Stimulated activated CD8-positive, alpha-beta memory T cell treated with anti-CD3 and anti-CD28 coated beads, Interleukin-2, amount 100 ng/mL, for 1 hour (primary cell): ENCODE measurements at regions not wholly inside any gene's neighbourhood (a gene's known extent, or its start where the extent isn't known, plus 50 kb on each side); places are given as distances from the start of the nearest gene placed in this dataset.
"Not testable (repeated sequence)": the region's sequence is repeated elsewhere in the genome, so short reads cannot be mapped to it uniquely, and the experiment has no call there.

Experiments used
- DNase-seq, 2 donors: peaks; one replicate each; pipeline ENCODE4 v3.0.0-alpha.2; 2020; ENCODE audit warnings: low read depth in 2 of 2

- DNase-seq = no peak
Observed at GRCh38 chr2:81403508-81403907, 1099.0 kb upstream of the LRRTM1 start.

DNA sequence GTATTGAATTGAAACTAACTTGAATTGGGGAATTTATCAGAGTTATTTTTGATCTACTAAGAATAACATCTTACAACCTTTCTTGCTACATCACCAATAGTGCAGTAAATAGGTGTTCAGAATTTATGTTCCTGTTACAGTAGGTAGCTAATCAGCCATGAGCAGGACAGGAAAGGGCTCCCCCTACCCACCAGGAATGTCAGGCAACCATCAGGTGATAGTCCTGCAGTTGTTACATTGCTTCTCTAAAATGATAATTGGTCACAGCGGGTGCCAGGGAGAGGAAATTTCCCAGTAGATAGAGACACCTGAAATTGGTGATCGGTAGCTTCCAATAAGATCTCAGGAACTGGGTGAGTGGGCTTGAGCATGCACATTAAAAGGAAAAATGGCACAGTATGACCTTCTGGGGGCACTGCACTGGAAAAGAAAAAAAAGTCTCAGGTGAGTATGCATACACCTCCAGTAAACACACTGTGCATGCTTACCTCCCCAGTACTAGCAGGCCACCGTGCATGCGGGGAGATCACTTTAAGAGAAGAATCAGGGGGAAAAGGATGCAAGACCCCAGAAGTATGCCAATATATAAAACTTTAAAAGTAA lies 1092.0 kb upstream of the LRRTM1 start:
- no peak for DNase-seq

DNA sequence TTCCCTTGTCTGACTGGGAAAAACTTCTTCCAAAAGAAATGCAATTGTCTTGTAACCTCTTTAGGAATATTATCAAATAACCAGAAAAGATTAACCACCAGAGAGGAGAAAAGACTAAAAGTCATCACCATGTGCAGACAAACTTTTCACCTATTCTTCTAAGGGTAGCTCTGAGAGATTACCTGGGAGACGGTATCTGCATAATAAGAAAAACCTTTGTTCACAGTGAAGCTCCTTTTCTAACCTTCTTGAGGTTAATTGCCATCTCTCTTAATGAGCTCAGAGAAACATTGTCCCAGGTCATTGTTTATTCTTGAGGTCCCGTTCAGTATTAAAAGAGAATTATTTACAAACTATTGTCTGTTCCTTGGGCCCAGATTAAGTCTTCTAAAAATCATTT lies 1091.2 kb upstream of the LRRTM1 start:
- no peak for DNase-seq

DNA sequence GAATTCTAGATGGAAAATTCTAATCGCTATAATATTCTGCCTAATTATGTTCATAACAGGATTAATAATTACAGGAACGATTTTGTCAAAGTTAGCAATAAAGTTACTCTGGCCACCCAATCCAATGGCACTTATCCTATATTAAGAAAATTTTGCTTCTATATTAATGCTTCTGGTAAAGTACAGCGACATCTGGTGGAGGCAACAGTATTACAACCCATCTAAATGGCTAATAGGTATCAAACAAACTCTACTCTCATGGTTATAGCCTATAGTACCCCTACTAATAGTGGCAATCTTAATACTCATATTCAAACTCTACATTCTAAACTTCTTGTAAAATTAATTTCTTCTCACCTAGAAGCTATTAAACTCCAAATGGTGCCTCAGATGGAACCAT lies 1084.7 kb upstream of the LRRTM1 start:
- no peak for DNase-seq

- DNase-seq = no peak
Observed at GRCh38 chr2:81363800-81364199, 1059.2 kb upstream of the LRRTM1 start.

DNA sequence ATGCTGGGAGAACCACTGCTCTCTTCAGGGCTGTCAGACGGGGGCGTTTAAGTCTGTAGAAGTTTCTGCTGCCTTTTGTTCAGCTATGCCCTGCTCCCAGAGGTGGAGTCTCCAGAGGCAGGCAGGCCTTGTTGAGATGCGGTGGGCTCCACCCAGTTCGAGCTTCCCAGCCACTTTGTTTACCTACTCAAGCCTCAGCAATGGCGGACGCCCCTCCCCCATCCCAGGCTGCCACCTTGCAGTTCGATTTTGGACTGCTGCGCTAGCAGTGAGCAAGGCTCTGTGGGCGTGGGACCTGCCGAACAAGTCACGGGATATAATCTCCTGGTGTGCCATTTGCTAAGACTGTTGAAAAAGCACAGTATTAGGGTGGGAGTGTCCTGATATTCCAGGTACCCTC lies 1057.9 kb upstream of the LRRTM1 start:
- DNase-seq = not testable (repeated sequence)

DNA sequence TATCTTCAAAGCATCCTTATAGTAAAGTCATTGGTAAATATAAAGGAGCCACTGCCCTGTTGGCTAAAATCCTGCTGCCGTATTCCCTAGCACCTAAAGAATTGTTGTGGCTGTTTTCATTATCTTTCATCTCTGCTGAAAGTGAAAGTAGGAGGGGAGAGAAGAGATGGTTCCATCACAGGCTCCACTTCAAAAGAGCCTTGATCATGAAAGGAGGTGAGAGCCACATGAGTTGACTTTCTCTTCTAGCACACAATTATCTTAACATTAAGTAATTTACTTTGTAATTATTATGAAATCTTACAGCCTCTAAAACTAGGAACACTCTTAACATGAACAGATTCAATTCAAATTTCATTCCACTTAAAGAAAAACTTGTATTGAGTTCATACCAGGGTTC lies 1050.9 kb upstream of the LRRTM1 start:
- no peak for DNase-seq

DNA sequence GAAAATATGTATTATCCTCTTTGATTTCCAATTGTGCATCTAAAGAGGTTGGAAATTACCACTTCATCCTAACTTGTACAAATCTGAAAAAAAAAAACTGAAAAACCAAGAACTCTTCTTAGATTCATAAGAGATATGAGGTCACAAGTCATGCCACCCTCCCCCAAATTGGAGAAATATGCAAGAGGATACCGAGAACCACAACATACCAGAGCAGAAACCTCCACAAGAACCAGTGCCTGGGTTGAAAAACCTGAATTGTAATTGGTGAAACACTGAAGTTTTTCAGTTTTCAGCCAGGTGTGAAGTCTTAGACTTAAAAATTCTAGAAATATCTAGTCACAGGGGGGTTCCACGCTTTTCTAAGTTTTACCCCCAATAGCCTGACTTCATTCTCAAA lies 1029.5 kb upstream of the LRRTM1 start:
- DNase-seq = no peak

GRCh38 chr2:81328968-81329367 lies 1024.4 kb upstream of the LRRTM1 start:
- no peak for DNase-seq

DNA sequence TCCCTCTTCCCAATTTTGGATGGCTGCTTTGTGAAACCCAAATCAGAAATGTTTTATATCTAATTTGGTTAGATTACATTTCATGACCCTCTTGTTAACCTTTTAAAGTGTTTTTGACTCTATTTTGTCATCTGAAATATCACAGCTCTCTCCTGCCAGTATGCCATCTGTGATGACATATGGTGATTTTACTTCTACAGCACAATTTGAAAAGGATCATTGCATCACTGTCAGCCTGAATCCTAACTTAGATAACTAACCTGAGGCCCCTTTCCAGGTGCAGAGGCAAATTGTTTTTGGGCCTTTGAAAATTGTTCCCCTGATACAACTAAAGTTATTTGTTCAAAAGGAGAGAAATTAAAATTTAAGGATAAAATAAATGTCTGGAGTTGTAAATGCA lies 1023.4 kb upstream of the LRRTM1 start:
- DNase-seq = no peak

DNA sequence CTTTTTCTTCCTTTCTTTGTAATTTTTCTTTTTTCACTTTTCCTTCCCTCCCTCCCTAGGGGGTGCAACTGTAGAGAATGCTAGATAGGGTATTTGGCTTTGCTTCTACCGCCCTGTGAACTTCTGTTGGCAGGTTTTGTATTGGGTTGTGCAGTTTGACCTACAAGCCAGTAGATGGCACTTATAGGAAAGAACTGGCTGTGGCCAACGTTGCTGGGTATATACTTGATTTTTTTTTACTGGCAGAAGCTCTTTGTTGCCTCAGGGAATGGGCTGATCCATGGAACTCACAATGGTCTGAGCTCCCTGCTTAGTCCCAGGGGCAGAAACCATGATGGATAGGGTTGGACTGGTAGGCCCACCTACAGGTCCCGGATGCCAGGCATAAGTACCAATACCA lies 1019.5 kb upstream of the LRRTM1 start:
- no peak for DNase-seq

DNA sequence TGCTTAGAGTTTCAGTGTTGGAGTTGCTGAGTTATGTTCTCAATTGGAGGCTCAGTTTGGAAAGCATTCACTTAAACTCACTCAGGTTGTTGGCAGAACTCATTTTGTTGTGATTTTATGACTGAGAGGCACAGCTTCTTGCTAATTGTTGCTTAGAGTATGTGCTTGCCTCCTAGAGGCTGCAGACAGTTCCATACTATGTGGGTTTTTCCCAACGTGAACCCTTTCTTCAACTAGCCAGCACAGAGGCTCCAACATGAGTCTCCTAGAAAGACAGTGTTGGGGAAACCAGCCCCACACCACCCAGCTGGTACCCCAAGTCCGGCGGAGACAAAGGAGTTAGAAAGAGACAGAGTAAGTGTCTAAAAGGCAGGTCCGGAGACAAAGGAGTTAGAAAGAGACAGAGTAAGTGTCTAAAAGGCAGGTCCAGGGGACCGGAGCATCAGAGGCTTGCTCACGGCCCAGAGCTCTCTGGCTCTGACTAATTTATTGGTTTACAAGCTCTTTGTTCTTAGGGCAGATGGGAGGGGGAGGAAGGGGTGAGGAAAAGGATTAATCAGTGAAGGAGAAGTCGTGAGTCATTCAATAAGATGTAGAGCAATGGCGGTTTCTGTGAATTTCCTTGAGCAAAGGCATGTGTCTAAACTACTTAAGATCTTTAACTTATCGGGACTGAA lies 999.7 kb upstream of the LRRTM1 start:
- no peak for DNase-seq

- no peak for DNase-seq
Observed at GRCh38 chr2:81303321-81303720, 998.8 kb upstream of the LRRTM1 start.

GRCh38 chr2:81299841-81300240 lies 995.3 kb upstream of the LRRTM1 start:
- DNase-seq = no peak

DNA sequence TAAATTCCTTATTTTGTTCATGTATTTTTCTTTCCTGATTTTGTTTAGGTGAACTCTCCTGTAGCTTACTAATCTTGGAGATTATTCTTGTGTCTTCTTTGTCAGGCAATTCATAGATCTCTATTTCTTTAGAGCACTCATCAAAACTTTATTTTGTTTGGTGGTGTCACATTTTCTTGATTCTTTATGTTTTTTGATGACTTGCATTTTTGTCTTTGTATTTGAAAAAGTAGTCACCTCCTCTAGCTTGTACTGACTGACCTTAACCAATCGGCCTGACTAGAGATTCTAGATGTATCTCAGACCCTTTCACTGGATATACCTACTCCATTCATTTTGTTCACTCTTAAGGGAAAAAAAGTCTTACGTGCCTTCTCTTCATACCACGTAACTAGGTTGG lies 986.3 kb upstream of the LRRTM1 start:
- DNase-seq = no peak

GRCh38 chr2:81283081-81283480 lies 978.5 kb upstream of the LRRTM1 start:
- DNase-seq = no peak

GRCh38 chr2:81282151-81282769 lies 977.7 kb upstream of the LRRTM1 start:
- no peak for DNase-seq

- DNase-seq = no peak
Observed at GRCh38 chr2:81276595-81276994, 972.0 kb upstream of the LRRTM1 start.

DNA sequence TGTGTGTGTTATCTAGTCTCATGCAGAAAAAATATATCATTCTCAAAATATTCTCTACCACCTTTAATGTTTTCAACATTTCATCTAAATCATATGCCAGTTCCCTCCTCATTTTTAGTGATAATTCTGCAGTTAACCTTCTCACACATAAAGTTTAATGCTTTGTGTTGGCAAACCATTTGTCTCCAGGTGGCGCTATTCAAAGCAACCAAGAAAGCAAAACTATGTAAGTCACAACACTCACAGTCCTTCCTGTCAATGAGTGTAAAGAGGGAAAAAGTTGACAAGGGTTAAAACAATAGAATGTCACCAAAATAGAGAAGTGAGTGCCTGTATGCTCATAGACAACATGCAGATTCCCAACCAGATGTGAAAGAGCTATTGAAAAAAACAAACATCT lies 961.6 kb upstream of the LRRTM1 start:
- DNase-seq = no peak

- no peak for DNase-seq
Observed at GRCh38 chr2:81263989-81264388, 959.4 kb upstream of the LRRTM1 start.

- no peak for DNase-seq
Observed at GRCh38 chr2:81260320-81260719, 955.8 kb upstream of the LRRTM1 start.

DNA sequence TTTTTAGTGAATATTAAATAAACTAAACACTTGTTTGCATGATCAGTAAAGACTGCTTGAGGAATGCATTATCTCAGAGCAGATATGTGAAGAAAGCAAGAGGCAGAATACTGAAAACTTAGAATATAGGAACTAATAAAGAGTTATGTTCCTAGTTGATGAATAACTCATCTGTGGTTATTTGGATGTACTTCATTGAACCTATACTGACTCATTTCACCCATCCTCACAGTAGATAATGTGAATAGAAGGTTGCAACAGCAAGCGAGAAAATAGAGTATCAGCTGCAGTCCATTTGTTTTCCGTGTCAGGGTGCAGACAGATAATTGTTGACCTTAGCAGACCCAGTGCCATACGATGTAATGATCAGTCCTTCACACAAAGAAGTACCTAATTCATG lies 945.7 kb upstream of the LRRTM1 start:
- DNase-seq = no peak

- DNase-seq = no peak
Observed at GRCh38 chr2:81249152-81249551, 944.6 kb upstream of the LRRTM1 start.

DNA sequence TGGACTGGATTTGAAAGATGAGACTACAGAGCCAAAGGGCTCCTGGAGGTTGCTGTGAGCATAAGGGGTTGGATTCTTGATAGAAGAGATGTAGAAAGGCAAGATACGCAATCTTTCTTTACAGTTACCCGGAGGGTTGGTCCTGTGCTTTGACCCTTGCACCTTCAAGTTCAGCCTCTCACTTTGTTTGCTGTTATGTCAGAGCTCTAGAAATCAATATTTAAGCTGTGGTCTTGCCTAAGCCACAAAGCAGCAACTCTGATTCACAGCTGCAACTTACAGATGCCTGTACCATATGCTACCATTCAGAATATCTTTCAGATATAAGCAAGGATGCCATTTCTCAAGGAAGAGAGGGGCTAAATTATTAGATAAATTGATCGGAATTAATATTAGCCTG lies 943.1 kb upstream of the LRRTM1 start:
- no peak for DNase-seq
